WTC11 (cell line): ENCODE measurements at regions not wholly inside any gene's neighbourhood (a gene's known extent, or its start where the extent isn't known, plus 50 kb on each side); places are given as distances from the start of the nearest gene placed in this dataset.

Source experiments
- ATAC-seq: fragments of 200-7000 bp; cut with Tn5 transposase; 2 replicates; pipeline ENCODE4 v1.10.0; 2021; ENCODE audit warnings: mild to moderate bottlenecking, moderate library complexity
- CTCF ChIA-PET: fragments of 300-600 bp; sonication (Branson Sonifier 250); formaldehyde crosslinking; loops from one replicate; lab custom pipeline; 2021; ENCODE audit warnings: antibody characterized with exemption; lab: Charles Lee
- POLR2A ChIA-PET: fragments of 350-600 bp; sonication (Branson Sonifier 250); formaldehyde crosslinking; loops from one replicate; lab custom pipeline; 2021; ENCODE audit warnings: antibody characterized with exemption; lab: Charles Lee
- DNase-seq: peaks from one replicate; pipeline ENCODE4 v3.0.0; 2021; ENCODE audit warnings: low spot score
- H3K27ac Mint-ChIP-seq: 2 replicates; pipeline ENCODE4 v1.8.0; 2021; ENCODE audit warnings: mixed read lengths
- H3K27me3 Mint-ChIP-seq: 2 replicates; pipeline ENCODE4 v1.8.0; 2021; ENCODE audit warnings: low read depth, mild to moderate bottlenecking, moderate library complexity, mixed read lengths
- H3K36me3 Mint-ChIP-seq: 2 replicates; pipeline ENCODE4 v1.8.0; 2021; ENCODE audit warnings: mixed read lengths
- H3K4me1 Mint-ChIP-seq: 2 replicates; pipeline ENCODE4 v1.8.0; 2022; ENCODE audit warnings: mixed read lengths
- H3K4me3 Mint-ChIP-seq: 2 replicates; pipeline ENCODE4 v1.8.0; 2021; ENCODE audit warnings: mild to moderate bottlenecking, moderate library complexity, mixed read lengths
- H3K9me3 Mint-ChIP-seq: 2 replicates; pipeline ENCODE4 v1.8.0; 2021; ENCODE audit warnings: mixed read lengths
- ETV6 ChIP-seq: sonication (generic); formaldehyde crosslinking; IDR thresholded peaks from 2 replicates; pipeline ENCODE4 v1.8.1; 2022; ENCODE audit warnings: mild to moderate bottlenecking, missing genetic modification reagents
- GRHL2 ChIP-seq: fragments of 250-450 bp; sonication (Bioruptor Pico); IDR thresholded peaks from 2 replicates; pipeline ENCODE4 v1.8.0; 2022; ENCODE audit warnings: mild to moderate bottlenecking, moderate library complexity; ENCODE audit not compliant: insufficient replicate concordance, severe bottlenecking
- GTF2I ChIP-seq: fragments of 250-450 bp; sonication (Bioruptor Pico); conservative IDR thresholded peaks from 2 replicates; pipeline ENCODE4 v1.4.0; 2021; ENCODE audit warnings: mild to moderate bottlenecking
- JAZF1 ChIP-seq: fragments of 250-450 bp; sonication (Bioruptor Pico); IDR thresholded peaks from 2 replicates; pipeline ENCODE4 v1.9.0; 2021; ENCODE audit warnings: moderate library complexity, mild to moderate bottlenecking, inconsistent platforms
- NFE2L1 ChIP-seq: sonication (generic); formaldehyde crosslinking; IDR thresholded peaks from 2 replicates; pipeline ENCODE4 v1.8.1; 2023; ENCODE audit warnings: missing genetic modification reagents
- NFYB ChIP-seq: sonication (generic); formaldehyde crosslinking; conservative IDR thresholded peaks from 2 replicates; pipeline ENCODE4 v1.8.0; 2022; ENCODE audit warnings: low read depth, missing genetic modification reagents
- NR1H2 ChIP-seq: sonication (generic); formaldehyde crosslinking; IDR thresholded peaks from 2 replicates; pipeline ENCODE4 v1.9.0; 2021; ENCODE audit warnings: mild to moderate bottlenecking, moderate library complexity, missing genetic modification reagents
- NR2C2 ChIP-seq: sonication (generic); formaldehyde crosslinking; IDR thresholded peaks from 2 replicates; pipeline ENCODE4 v1.8.0; 2022; ENCODE audit warnings: mild to moderate bottlenecking, missing genetic modification reagents
- PRRX2 ChIP-seq: fragments of 250-450 bp; sonication (Bioruptor Pico); IDR thresholded peaks from 2 replicates; pipeline ENCODE4 v1.8.0; 2021; ENCODE audit warnings: mild to moderate bottlenecking
- RORB ChIP-seq: fragments of 250-450 bp; sonication (Bioruptor Pico); IDR thresholded peaks from 2 replicates; pipeline ENCODE4 v1.9.0; 2021; ENCODE audit warnings: mild to moderate bottlenecking
- SP1 ChIP-seq: sonication (generic); formaldehyde crosslinking; conservative IDR thresholded peaks from 2 replicates; pipeline ENCODE4 v1.8.1; 2022; ENCODE audit warnings: missing genetic modification reagents
- TCF7 ChIP-seq: sonication (generic); formaldehyde crosslinking; IDR thresholded peaks from 2 replicates; pipeline ENCODE4 v1.8.0; 2022; ENCODE audit warnings: mild to moderate bottlenecking, low read depth, missing genetic modification reagents, moderate library complexity
- ZNF232 ChIP-seq: sonication (generic); formaldehyde crosslinking; IDR thresholded peaks from 2 replicates; pipeline ENCODE4 v1.8.0; 2022; ENCODE audit warnings: mild to moderate bottlenecking, missing genetic modification reagents
- ZNF317 ChIP-seq: sonication (generic); formaldehyde crosslinking; IDR thresholded peaks from 2 replicates; pipeline ENCODE4 v1.8.1; 2023; ENCODE audit warnings: low read depth, mild to moderate bottlenecking, moderate library complexity, missing genetic modification reagents, borderline replicate concordance
- ZNF416 ChIP-seq: fragments of 250-450 bp; sonication (Bioruptor Pico); IDR thresholded peaks from 2 replicates; pipeline ENCODE4 v1.9.0; 2021; ENCODE audit warnings: mild to moderate bottlenecking, inconsistent platforms
- TF ChIP-seq, protein P1 (sequence below): sonication (generic); formaldehyde crosslinking; IDR thresholded peaks from 2 replicates; pipeline ENCODE4 v1.8.1; 2023; ENCODE audit warnings: mild to moderate bottlenecking, missing genetic modification reagents
- TF ChIP-seq, protein P2 (sequence below): sonication (generic); formaldehyde crosslinking; IDR thresholded peaks from 2 replicates; pipeline ENCODE4 v1.8.1; 2022; ENCODE audit warnings: low read depth, mild to moderate bottlenecking, moderate library complexity, missing genetic modification reagents, borderline replicate concordance
- TF ChIP-seq, protein P3 (sequence below): sonication (generic); formaldehyde crosslinking; IDR thresholded peaks from 2 replicates; pipeline ENCODE4 v1.8.1; 2023; ENCODE audit warnings: mild to moderate bottlenecking, missing genetic modification reagents, borderline replicate concordance
- TF ChIP-seq, protein P4 (sequence below): sonication (generic); formaldehyde crosslinking; IDR thresholded peaks from 2 replicates; pipeline ENCODE4 v1.8.1; 2023; ENCODE audit warnings: mild to moderate bottlenecking, missing genetic modification reagents, moderate library complexity

DNA sequence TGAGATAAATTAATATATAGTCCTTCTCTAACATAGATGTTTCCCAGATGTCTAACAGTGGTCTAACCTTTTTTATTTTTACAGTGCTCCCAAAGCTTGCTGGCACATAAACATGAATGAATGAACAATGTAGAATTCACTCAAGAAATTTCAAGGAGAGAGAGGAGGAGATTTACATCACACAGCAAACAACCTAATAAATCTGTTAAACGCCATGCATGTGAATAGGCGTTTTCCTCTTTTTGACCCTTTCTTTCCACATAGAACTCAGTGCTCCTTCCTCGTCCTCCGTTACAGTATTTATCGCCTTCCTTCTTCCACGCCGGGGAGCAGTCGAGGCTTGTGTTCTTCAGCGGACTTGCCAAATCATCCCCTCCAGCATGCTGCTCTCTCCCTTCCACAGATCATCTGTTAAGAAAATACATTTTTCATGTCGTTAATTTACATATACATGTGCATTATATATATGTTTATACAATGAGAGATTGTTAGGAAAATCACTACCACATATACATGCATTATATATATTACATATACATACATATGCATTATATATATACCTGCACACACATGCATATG, 93.0 kb downstream of the SLC35B3 start:
- no peak for ATAC-seq
- peaks cover 4% of the 10 kb centered on the region for H3K4me1 Mint-ChIP-seq
- TF ChIP-seq NFYB: no peak
- TF ChIP-seq, protein P1, sequence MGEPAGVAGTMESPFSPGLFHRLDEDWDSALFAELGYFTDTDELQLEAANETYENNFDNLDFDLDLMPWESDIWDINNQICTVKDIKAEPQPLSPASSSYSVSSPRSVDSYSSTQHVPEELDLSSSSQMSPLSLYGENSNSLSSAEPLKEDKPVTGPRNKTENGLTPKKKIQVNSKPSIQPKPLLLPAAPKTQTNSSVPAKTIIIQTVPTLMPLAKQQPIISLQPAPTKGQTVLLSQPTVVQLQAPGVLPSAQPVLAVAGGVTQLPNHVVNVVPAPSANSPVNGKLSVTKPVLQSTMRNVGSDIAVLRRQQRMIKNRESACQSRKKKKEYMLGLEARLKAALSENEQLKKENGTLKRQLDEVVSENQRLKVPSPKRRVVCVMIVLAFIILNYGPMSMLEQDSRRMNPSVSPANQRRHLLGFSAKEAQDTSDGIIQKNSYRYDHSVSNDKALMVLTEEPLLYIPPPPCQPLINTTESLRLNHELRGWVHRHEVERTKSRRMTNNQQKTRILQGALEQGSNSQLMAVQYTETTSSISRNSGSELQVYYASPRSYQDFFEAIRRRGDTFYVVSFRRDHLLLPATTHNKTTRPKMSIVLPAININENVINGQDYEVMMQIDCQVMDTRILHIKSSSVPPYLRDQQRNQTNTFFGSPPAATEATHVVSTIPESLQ (CRISPR knock-in tag): no peak
- no peak for TF ChIP-seq RORB
- TF ChIP-seq, protein P2, sequence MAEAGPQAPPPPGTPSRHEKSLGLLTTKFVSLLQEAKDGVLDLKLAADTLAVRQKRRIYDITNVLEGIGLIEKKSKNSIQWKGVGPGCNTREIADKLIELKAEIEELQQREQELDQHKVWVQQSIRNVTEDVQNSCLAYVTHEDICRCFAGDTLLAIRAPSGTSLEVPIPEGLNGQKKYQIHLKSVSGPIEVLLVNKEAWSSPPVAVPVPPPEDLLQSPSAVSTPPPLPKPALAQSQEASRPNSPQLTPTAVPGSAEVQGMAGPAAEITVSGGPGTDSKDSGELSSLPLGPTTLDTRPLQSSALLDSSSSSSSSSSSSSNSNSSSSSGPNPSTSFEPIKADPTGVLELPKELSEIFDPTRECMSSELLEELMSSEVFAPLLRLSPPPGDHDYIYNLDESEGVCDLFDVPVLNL: no peak
- TF ChIP-seq ZNF416: no peak
- no peak for TF ChIP-seq JAZF1
- no peak for TF ChIP-seq NR1H2 (CRISPR knock-in tag)
- TF ChIP-seq GTF2I (CRISPR knock-in tag): no peak
- TF ChIP-seq ZNF232 (CRISPR knock-in tag): no peak
- TF ChIP-seq TCF7 (CRISPR knock-in tag): no peak
- TF ChIP-seq, protein P3, sequence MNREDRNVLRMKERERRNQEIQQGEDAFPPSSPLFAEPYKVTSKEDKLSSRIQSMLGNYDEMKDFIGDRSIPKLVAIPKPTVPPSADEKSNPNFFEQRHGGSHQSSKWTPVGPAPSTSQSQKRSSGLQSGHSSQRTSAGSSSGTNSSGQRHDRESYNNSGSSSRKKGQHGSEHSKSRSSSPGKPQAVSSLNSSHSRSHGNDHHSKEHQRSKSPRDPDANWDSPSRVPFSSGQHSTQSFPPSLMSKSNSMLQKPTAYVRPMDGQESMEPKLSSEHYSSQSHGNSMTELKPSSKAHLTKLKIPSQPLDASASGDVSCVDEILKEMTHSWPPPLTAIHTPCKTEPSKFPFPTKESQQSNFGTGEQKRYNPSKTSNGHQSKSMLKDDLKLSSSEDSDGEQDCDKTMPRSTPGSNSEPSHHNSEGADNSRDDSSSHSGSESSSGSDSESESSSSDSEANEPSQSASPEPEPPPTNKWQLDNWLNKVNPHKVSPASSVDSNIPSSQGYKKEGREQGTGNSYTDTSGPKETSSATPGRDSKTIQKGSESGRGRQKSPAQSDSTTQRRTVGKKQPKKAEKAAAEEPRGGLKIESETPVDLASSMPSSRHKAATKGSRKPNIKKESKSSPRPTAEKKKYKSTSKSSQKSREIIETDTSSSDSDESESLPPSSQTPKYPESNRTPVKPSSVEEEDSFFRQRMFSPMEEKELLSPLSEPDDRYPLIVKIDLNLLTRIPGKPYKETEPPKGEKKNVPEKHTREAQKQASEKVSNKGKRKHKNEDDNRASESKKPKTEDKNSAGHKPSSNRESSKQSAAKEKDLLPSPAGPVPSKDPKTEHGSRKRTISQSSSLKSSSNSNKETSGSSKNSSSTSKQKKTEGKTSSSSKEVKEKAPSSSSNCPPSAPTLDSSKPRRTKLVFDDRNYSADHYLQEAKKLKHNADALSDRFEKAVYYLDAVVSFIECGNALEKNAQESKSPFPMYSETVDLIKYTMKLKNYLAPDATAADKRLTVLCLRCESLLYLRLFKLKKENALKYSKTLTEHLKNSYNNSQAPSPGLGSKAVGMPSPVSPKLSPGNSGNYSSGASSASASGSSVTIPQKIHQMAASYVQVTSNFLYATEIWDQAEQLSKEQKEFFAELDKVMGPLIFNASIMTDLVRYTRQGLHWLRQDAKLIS (CRISPR knock-in tag): no peak
- TF ChIP-seq GRHL2 (CRISPR knock-in tag): no peak
- TF ChIP-seq NFE2L1 (CRISPR knock-in tag): no peak
- TF ChIP-seq ZNF317: no peak
- no peak for TF ChIP-seq ETV6 (CRISPR knock-in tag)
- no peak for TF ChIP-seq SP1
- no peak for TF ChIP-seq PRRX2 (CRISPR knock-in tag)
- TF ChIP-seq, all 79 proteins: peak for 0
- POLR2A ChIA-PET: no interaction called here
- no peak overlapping the region for H3K4me3 Mint-ChIP-seq
- no peaks in the 10 kb centered on the region for H3K27me3 Mint-ChIP-seq
- H3K36me3 Mint-ChIP-seq: peaks cover 14% of the 10 kb centered on the region
- H3K9me3 Mint-ChIP-seq: peaks cover 19% of the 10 kb centered on the region
- no peak for DNase-seq
- CTCF ChIA-PET: no interaction called here
- H3K27ac Mint-ChIP-seq: no peak overlapping the region

DNA sequence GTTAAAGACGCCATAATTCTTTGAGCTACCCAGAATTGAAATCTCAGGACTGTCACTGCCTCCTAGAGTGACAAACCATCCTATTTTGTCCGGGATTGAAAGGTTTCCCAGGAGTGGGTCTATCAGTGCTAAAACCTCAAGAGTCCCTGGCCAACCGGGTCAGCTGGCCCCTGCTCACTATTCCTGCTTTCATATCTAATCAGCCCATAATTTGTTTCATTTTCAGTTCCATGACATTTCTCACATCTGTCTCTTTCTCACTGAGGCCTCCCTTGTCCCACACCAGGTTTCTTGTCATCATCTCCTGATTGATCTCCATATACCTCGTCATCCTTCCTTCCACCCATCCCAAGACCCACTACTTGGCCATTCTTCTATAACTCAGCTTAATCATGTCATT, 98.2 kb downstream of the SLC35B3 start:
- no peak for ATAC-seq
- no peaks in the 10 kb centered on the region for H3K27me3 Mint-ChIP-seq
- POLR2A ChIA-PET: no interaction called here
- CTCF ChIA-PET: interaction anchor here (1.1 to 1.2 kb wide), 2 partner anchors 118 to 144 kb away, joined by 3 read pairs; no protein-coding TSS in a partner anchor
- no peak overlapping the region for H3K4me3 Mint-ChIP-seq
- H3K9me3 Mint-ChIP-seq: no peaks in the 10 kb centered on the region
- no peaks in the 10 kb centered on the region for H3K36me3 Mint-ChIP-seq
- DNase-seq: no peak
- no peak overlapping the region for H3K27ac Mint-ChIP-seq
- TF ChIP-seq ZNF317 (no peak), NR2C2 (CRISPR knock-in tag) (no peak)
- TF ChIP-seq, protein P4, sequence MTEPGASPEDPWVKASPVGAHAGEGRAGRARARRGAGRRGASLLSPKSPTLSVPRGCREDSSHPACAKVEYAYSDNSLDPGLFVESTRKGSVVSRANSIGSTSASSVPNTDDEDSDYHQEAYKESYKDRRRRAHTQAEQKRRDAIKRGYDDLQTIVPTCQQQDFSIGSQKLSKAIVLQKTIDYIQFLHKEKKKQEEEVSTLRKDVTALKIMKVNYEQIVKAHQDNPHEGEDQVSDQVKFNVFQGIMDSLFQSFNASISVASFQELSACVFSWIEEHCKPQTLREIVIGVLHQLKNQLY: no peak
- peaks cover 5% of the 10 kb centered on the region for H3K4me1 Mint-ChIP-seq
